H1 (cell line): ENCODE measurements at regions not wholly inside any gene's neighbourhood (a gene's known extent, or its start where the extent isn't known, plus 50 kb on each side); places are given as distances from the start of the nearest gene placed in this dataset.

Source experiments
- CTCF ChIA-PET: fragments of 300-600 bp; sonication (Branson Sonifier 250); formaldehyde crosslinking; loops from one replicate; lab custom pipeline; 2021; ENCODE audit not compliant: partially characterized antibody; lab: Charles Lee
- POLR2A ChIA-PET: fragments of 300-600 bp; sonication (Branson Sonifier 250); formaldehyde crosslinking; loops from one replicate; lab custom pipeline; 2021; ENCODE audit warnings: inconsistent platforms; ENCODE audit not compliant: partially characterized antibody; lab: Charles Lee
- DNase-seq, 2 experiments: peaks; one replicate each; pipeline versions ENCODE4 v3.0.0 to v3.0.0-alpha.2; 2010 to 2022; ENCODE audit warnings: low spot score in 2 of 2, low read depth in 1 of 2, mixed read lengths in 1 of 2
- FAIRE-seq: peaks from 2 replicates; lab custom pipeline; 2011; peaks lifted over from hg19 to GRCh38; lab: Jason Lieb, UNC
- H2AFZ ChIP-seq: 2 replicates; pipeline ENCODE4 v1.8.1; 2012; ENCODE audit warnings: low read length, inconsistent platforms
- H2AK5ac ChIP-seq: 2 replicates; pipeline ENCODE4 v1.6.1; 2013; ENCODE audit warnings: low read depth, low read length
- H2BK120ac ChIP-seq: replicated peaks from 2 replicates; pipeline ENCODE3; 2013; ENCODE audit warnings: low read depth, low read length, inconsistent platforms
- H2BK12ac ChIP-seq: 2 replicates; pipeline ENCODE4 v1.6.1; 2013; ENCODE audit warnings: low read depth, low read length
- H2BK15ac ChIP-seq: 2 replicates; pipeline ENCODE4 v1.6.1; 2013; ENCODE audit warnings: low read length
- H2BK20ac ChIP-seq: 2 replicates; pipeline ENCODE4 v1.6.1; 2013; ENCODE audit warnings: low read length
- H2BK5ac ChIP-seq: 2 replicates; pipeline ENCODE4 v1.6.1; 2013; ENCODE audit warnings: low read depth, low read length
- H3K14ac ChIP-seq: 2 replicates; pipeline ENCODE4 v1.6.1; 2013; ENCODE audit warnings: inconsistent platforms; ENCODE audit not compliant: insufficient read length
- H3K18ac ChIP-seq: 2 replicates; pipeline ENCODE4 v1.6.1; 2013; ENCODE audit warnings: low read length; ENCODE audit errors: extremely low read depth
- H3K23ac ChIP-seq: 2 replicates; pipeline ENCODE4 v1.6.1; 2013; ENCODE audit warnings: inconsistent platforms; ENCODE audit not compliant: insufficient read length
- H3K23me2 ChIP-seq: 2 replicates; pipeline ENCODE4 v1.6.1; 2013; ENCODE audit warnings: low read depth, low read length
- H3K27ac ChIP-seq: 2 replicates; pipeline ENCODE4 v1.6.1; 2011; ENCODE audit warnings: low read depth, low read length, inconsistent platforms
- H3K27me3 ChIP-seq, 4 experiments: replicated peaks in 1 of 4; 1 replicate in 1 of 4; 2 replicates in 3 of 4; pipeline versions ENCODE4 v1.6.1 to v1.8.1; 2011 to 2013; ENCODE audit warnings: low read length in 3 of 4, mild to moderate bottlenecking in 3 of 4, inconsistent platforms in 2 of 4, mixed read lengths in 2 of 4, moderate library complexity in 1 of 4; ENCODE audit not compliant: control insufficient read depth in 3 of 4, insufficient read depth in 3 of 4; ENCODE audit errors: extremely low read depth in 1 of 4
- H3K36me3 ChIP-seq, 4 experiments: 2 replicates each; pipeline versions ENCODE4 v1.6.1 to v1.8.1; 2011 to 2013; ENCODE audit warnings: mild to moderate bottlenecking in 4 of 4, low read length in 3 of 4, moderate library complexity in 2 of 4, control low read depth in 1 of 4, inconsistent platforms in 1 of 4; ENCODE audit not compliant: insufficient read depth in 4 of 4, control insufficient read depth in 2 of 4
- H3K4ac ChIP-seq: replicated peaks from 2 replicates; pipeline ENCODE3; 2013; ENCODE audit warnings: low read length, low read depth, mixed read lengths, inconsistent platforms; ENCODE audit not compliant: insufficient read length
- H3K4me1 ChIP-seq, 4 experiments: replicated peaks in 1 of 4; 1 replicate in 1 of 4; 2 replicates in 3 of 4; pipeline versions ENCODE4 v1.6.1 to v1.8.1; 2011 to 2013; ENCODE audit warnings: low read length in 3 of 4, inconsistent platforms in 2 of 4, mixed read lengths in 1 of 4; ENCODE audit not compliant: insufficient read depth in 4 of 4, control insufficient read depth in 3 of 4
- H3K4me2 ChIP-seq, 2 experiments: 2 replicates each; pipeline versions ENCODE4 v1.6.1 to v1.8.1; 2011 to 2013; ENCODE audit warnings: low read depth in 2 of 2, low read length in 2 of 2, control low read depth in 1 of 2, inconsistent platforms in 1 of 2, mild to moderate bottlenecking in 1 of 2; ENCODE audit not compliant: insufficient read depth in 1 of 2
- H3K4me3 ChIP-seq, 4 experiments: fragments of 200-600, 300-600 bp in 1 of 4; sonication (generic), shearing (Covaris generic), sonication (Bioruptor Twin) in 1 of 4; 2 replicates each; pipeline versions ENCODE4 v1.5.1 to v1.8.1; 2011 to 2016; ENCODE audit warnings: low read length in 4 of 4, low read depth in 3 of 4, control low read depth in 2 of 4, inconsistent platforms in 2 of 4, mild to moderate bottlenecking in 2 of 4, mixed read lengths in 1 of 4, moderate library complexity in 1 of 4; ENCODE audit not compliant: insufficient read depth in 2 of 4; ENCODE audit errors: extremely low read depth in 1 of 4
- H3K56ac ChIP-seq: replicated peaks from 2 replicates; pipeline ENCODE3; 2013; ENCODE audit warnings: low read depth, mild to moderate bottlenecking, mixed read lengths, low read length, inconsistent platforms; ENCODE audit not compliant: insufficient read length
- H3K79me1 ChIP-seq: 2 replicates; pipeline ENCODE4 v1.6.1; 2013; ENCODE audit warnings: low read depth, low read length, control low read depth
- H3K79me2 ChIP-seq, 2 experiments: 2 replicates each; pipeline versions ENCODE4 v1.6.1 to v1.8.1; 2012 to 2013; ENCODE audit warnings: low read length in 2 of 2, mild to moderate bottlenecking in 2 of 2, inconsistent platforms in 1 of 2; ENCODE audit not compliant: insufficient read depth in 2 of 2, control insufficient read depth in 1 of 2
- H3K9ac ChIP-seq, 4 experiments: replicated peaks in 1 of 4; 1 replicate in 1 of 4; 2 replicates in 3 of 4; pipeline versions ENCODE4 v1.6.1 to v1.8.1; 2011 to 2013; ENCODE audit warnings: low read depth in 3 of 4, low read length in 3 of 4, control low read depth in 2 of 4, mild to moderate bottlenecking in 2 of 4, moderate library complexity in 2 of 4, inconsistent platforms in 1 of 4; ENCODE audit errors: extremely low read depth in 1 of 4
- H3K9me3 ChIP-seq, 2 experiments: 2 replicates each; pipeline versions ENCODE4 v1.6.1 to v1.8.1; 2012 to 2013; ENCODE audit warnings: mild to moderate bottlenecking in 2 of 2, moderate library complexity in 2 of 2, control low read depth in 1 of 2, inconsistent platforms in 1 of 2, low read depth in 1 of 2, low read length in 1 of 2, mixed read lengths in 1 of 2; ENCODE audit not compliant: insufficient read depth in 2 of 2
- H4K20me1 ChIP-seq, 2 experiments: replicated peaks in 1 of 2; 2 replicates each; pipeline versions ENCODE3 to v1.8.1; 2011 to 2013; ENCODE audit warnings: inconsistent platforms in 2 of 2, low read length in 2 of 2, mild to moderate bottlenecking in 1 of 2; ENCODE audit not compliant: insufficient read depth in 2 of 2, control insufficient read depth in 1 of 2
- H4K5ac ChIP-seq: 2 replicates; pipeline ENCODE4 v1.6.1; 2013; ENCODE audit warnings: low read length, low read depth, mixed read lengths, inconsistent platforms; ENCODE audit not compliant: insufficient read length
- H4K8ac ChIP-seq: 2 replicates; pipeline ENCODE4 v1.8.0; 2013; ENCODE audit warnings: mild to moderate bottlenecking, moderate library complexity, low read length, inconsistent platforms; ENCODE audit not compliant: insufficient read depth; ENCODE audit errors: extremely low read depth
- H4K91ac ChIP-seq: replicated peaks from 2 replicates; pipeline ENCODE3; 2013; ENCODE audit warnings: low read length, mixed read lengths, inconsistent platforms; ENCODE audit not compliant: insufficient read length
- ATF3 ChIP-seq: IDR thresholded peaks from 2 replicates; pipeline ENCODE4 v1.6.1; 2011; ENCODE audit warnings: low read depth, mild to moderate bottlenecking, low read length; ENCODE audit not compliant: insufficient read depth
- SP1 ChIP-seq: IDR thresholded peaks from 2 replicates; pipeline ENCODE4 v1.6.1; 2011; ENCODE audit warnings: low read depth, low read length
- whole genome bisulfite sequencing, 2 experiments: shearing (Covaris generic) in 1 of 2; methylation state at CpG; one replicate each; pipeline versions ENCODE4 v1.1.6 to v1.1.7; 2013 to 2015; ENCODE audit warnings: low lambda C conversion rate in 2 of 2, mixed read lengths in 2 of 2, inconsistent platforms in 1 of 2, low coverage in 1 of 2, missing lambda C conversion rate in 1 of 2; ENCODE audit not compliant: insufficient replicate concordance in 2 of 2, insufficient coverage in 1 of 2, insufficient read length in 1 of 2; ENCODE audit errors: extremely low coverage in 1 of 2, missing lambda C conversion rate in 1 of 2; 5-methylcytosine and 5-hydroxymethylcytosine counted together

- no peak overlapping the region for H3K23ac ChIP-seq
- H3K18ac ChIP-seq, result no peak overlapping the region
- H3K14ac ChIP-seq, result no peak overlapping the region
- no peak overlapping the region for H3K56ac ChIP-seq
- no peak overlapping the region for H2BK20ac ChIP-seq
- no peak overlapping the region for H4K5ac ChIP-seq
- H3K4me3 ChIP-seq, result no peak overlapping the region
- no peaks in the 10 kb centered on the region; a peak in 1 of 7 replicates for H3K27me3 ChIP-seq
- H2BK15ac ChIP-seq, result no peak overlapping the region
- H2BK12ac ChIP-seq, result no peak overlapping the region
- no peaks in the 10 kb centered on the region; the same call in 1 of the 2 replicates for H3K23me2 ChIP-seq
- no peak overlapping the region for H3K27ac ChIP-seq
- H2AFZ ChIP-seq, result no peak overlapping the region
- CTCF ChIA-PET, result interaction anchor here (1.0 to 2.3 kb wide), 2 partner anchors 11 to 70 kb away, joined by 3 to 4 read pairs; no protein-coding TSS in a partner anchor
- no peak overlapping the region for H3K4ac ChIP-seq
- 67% methylated on average over 3 of the region's 3 CpGs; no CpG with 5 or more reads in 1 of the 2 experiments for whole genome bisulfite sequencing, 2 experiments
- no peaks in the 10 kb centered on the region for H3K79me2 ChIP-seq
- DNase-seq, result no peak
- H3K9me3 ChIP-seq, result peaks cover 0 to 7% of the 10 kb centered on the region in 2 experiments; a peak in 1 of 4 replicates
- FAIRE-seq, result no peak
- no peak overlapping the region for H2BK120ac ChIP-seq
- no peak overlapping the region for H4K91ac ChIP-seq
- H2AK5ac ChIP-seq, result no peak overlapping the region
- no peak overlapping the region for H3K9ac ChIP-seq
- no peaks in the 10 kb centered on the region for H3K36me3 ChIP-seq
- POLR2A ChIA-PET, result interaction anchor here (0.7 to 2.1 kb wide), 6 partner anchors 9 to 31 kb away, joined by 3 to 6 read pairs (median 3); no protein-coding TSS in a partner anchor
- no peak overlapping the region for H4K8ac ChIP-seq
- H3K79me1 ChIP-seq, result no peaks in the 10 kb centered on the region
- H4K20me1 ChIP-seq, result no peaks in the 10 kb centered on the region
- peaks cover 0 to 2% (median 1%) of the 10 kb centered on the region in 4 experiments; a peak in 1 of 7 replicates for H3K4me1 ChIP-seq
- H3K4me2 ChIP-seq, result no peak overlapping the region
- no peak overlapping the region for H2BK5ac ChIP-seq
- no peak for TF ChIP-seq SP1
- no peak for TF ChIP-seq ATF3
Measured at GRCh38 chr9:2263665-2264064, 248.5 kb downstream of the SMARCA2 start.
